GM23338 (cell line): ENCODE measurements at regions not wholly inside any gene's neighbourhood (a gene's known extent, or its start where the extent isn't known, plus 50 kb on each side); places are given as distances from the start of the nearest gene placed in this dataset.
"Not testable (repeated sequence)": the region's sequence is repeated elsewhere in the genome, so short reads cannot be mapped to it uniquely, and the experiment has no call there.

Source experiments
- EZH2 ChIP-seq: fragments of 200-600 bp; sonication (generic); IDR thresholded peaks from one replicate; pipeline ENCODE4 v1.8.0; 2017; ENCODE audit warnings: antibody characterized with exemption, mild to moderate bottlenecking, low read depth; ENCODE audit not compliant: unreplicated experiment
- EZH2phosphoT487 ChIP-seq: fragments of 200-600 bp; sonication (generic); IDR thresholded peaks from one replicate; pipeline ENCODE4 v1.8.1; 2018; ENCODE audit warnings: antibody characterized with exemption; ENCODE audit not compliant: unreplicated experiment
- JUNB ChIP-seq: IDR thresholded peaks from one replicate; pipeline ENCODE4 v1.6.1; 2016; ENCODE audit warnings: antibody characterized with exemption; ENCODE audit not compliant: unreplicated experiment
- POLR2AphosphoS5 ChIP-seq: IDR thresholded peaks from 2 replicates; pipeline ENCODE4 v1.6.1; 2016; ENCODE audit warnings: antibody characterized with exemption, low read depth
- REST ChIP-seq: IDR thresholded peaks from one replicate; pipeline ENCODE4 v1.6.1; 2018; ENCODE audit warnings: antibody characterized with exemption; ENCODE audit not compliant: unreplicated experiment
- STAT1 ChIP-seq: IDR thresholded peaks from one replicate; pipeline ENCODE4 v1.6.1; 2016; ENCODE audit warnings: antibody characterized with exemption; ENCODE audit not compliant: unreplicated experiment
- TF ChIP-seq, protein P1 (sequence below), 2 experiments: fragments of 200-600 bp in 1 of 2; sonication (generic) in 1 of 2; conservative IDR thresholded peaks; 2 replicates each; pipeline versions ENCODE4 v1.5.1 to v1.6.1; 2016 to 2017; ENCODE audit warnings: antibody characterized with exemption in 2 of 2, low read depth in 2 of 2, mild to moderate bottlenecking in 2 of 2, moderate library complexity in 1 of 2

GRCh38 chr5:63180190-63180589 is 601.6 kb downstream of the LRRC70 start:
- TF ChIP-seq, protein P1, sequence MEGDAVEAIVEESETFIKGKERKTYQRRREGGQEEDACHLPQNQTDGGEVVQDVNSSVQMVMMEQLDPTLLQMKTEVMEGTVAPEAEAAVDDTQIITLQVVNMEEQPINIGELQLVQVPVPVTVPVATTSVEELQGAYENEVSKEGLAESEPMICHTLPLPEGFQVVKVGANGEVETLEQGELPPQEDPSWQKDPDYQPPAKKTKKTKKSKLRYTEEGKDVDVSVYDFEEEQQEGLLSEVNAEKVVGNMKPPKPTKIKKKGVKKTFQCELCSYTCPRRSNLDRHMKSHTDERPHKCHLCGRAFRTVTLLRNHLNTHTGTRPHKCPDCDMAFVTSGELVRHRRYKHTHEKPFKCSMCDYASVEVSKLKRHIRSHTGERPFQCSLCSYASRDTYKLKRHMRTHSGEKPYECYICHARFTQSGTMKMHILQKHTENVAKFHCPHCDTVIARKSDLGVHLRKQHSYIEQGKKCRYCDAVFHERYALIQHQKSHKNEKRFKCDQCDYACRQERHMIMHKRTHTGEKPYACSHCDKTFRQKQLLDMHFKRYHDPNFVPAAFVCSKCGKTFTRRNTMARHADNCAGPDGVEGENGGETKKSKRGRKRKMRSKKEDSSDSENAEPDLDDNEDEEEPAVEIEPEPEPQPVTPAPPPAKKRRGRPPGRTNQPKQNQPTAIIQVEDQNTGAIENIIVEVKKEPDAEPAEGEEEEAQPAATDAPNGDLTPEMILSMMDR (conservative IDR thresholded peaks at IDR 0.05; ENCODE audit: low read depth in 2 of 2), result not testable (repeated sequence)
- TF ChIP-seq REST, POLR2AphosphoS5, EZH2, EZH2phosphoT487, JUNB, STAT1: not testable (repeated sequence)
